Central memory CD8-positive, alpha-beta T cell (primary cell): ENCODE measurements at regions not wholly inside any gene's neighbourhood (a gene's known extent, or its start where the extent isn't known, plus 50 kb on each side); places are given as distances from the start of the nearest gene placed in this dataset.

Experiments used
- ATAC-seq: fragments of 150-1000 bp; cut with Tn5 transposase; replicated peaks from 2 replicates; pipeline ENCODE4 v1.10.0; 2022; ENCODE audit warnings: mild to moderate bottlenecking, moderate FRiP score, moderate number of reproducible peaks; ENCODE audit not compliant: poor library complexity, severe bottlenecking; ENCODE audit errors: extremely low read depth
- DNase-seq, 2 donors: peaks; one replicate each; pipeline ENCODE4 v3.0.0; 2021; ENCODE audit warnings: low spot score in 2 of 2
- H3K27ac Mint-ChIP-seq: one replicate; pipeline ENCODE4 v1.8.0; 2022; ENCODE audit warnings: low read depth, mild to moderate bottlenecking, moderate library complexity, mixed read lengths
- H3K27me3 Mint-ChIP-seq: one replicate; pipeline ENCODE4 v1.8.0; 2022; ENCODE audit warnings: mixed read lengths
- H3K36me3 Mint-ChIP-seq: one replicate; pipeline ENCODE4 v1.8.0; 2022; ENCODE audit warnings: mild to moderate bottlenecking, moderate library complexity, mixed read lengths; ENCODE audit not compliant: insufficient read depth
- H3K4me1 Mint-ChIP-seq: one replicate; pipeline ENCODE4 v1.8.0; 2022; ENCODE audit warnings: mixed read lengths
- H3K4me3 Mint-ChIP-seq: one replicate; pipeline ENCODE4 v1.8.0; 2022; ENCODE audit warnings: mild to moderate bottlenecking, moderate library complexity, mixed read lengths
- H3K9me3 Mint-ChIP-seq: one replicate; pipeline ENCODE4 v1.8.0; 2022; ENCODE audit warnings: mixed read lengths

GRCh38 chr4:66923081-66923865 lies 622.0 kb downstream of the CENPC start:
- H3K36me3 Mint-ChIP-seq, result no peaks in the 10 kb centered on the region
- DNase-seq (no peak), ATAC-seq (no peak)
- H3K27me3 Mint-ChIP-seq, result no peaks in the 10 kb centered on the region
- no peak overlapping the region for H3K4me3 Mint-ChIP-seq
- peaks cover 34% of the 10 kb centered on the region for H3K9me3 Mint-ChIP-seq
- no peaks in the 10 kb centered on the region for H3K4me1 Mint-ChIP-seq
- H3K27ac Mint-ChIP-seq, result no peak overlapping the region

DNA sequence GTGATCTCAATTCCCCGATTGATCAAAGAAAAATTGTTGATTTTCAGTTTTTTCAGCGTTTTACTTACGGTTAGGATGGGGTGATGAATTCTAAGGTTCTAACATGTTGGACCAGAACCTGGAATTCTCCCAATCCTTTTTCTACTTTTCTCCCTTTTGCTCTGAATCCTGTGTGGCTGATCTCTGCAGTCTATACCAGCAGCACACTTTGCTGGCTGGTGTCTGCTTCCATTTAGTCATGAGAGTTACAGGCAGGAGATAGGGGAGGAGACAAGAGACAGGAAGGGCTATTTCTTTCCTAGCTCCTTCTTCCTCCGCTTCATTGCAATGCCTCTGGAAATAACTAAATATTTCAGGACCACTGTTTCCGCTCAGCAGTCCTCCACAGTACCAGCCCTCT lies 623.9 kb downstream of the CENPC start:
- ATAC-seq (no peak), DNase-seq (no peak)
- peaks cover 34% of the 10 kb centered on the region for H3K9me3 Mint-ChIP-seq
- H3K36me3 Mint-ChIP-seq, result no peaks in the 10 kb centered on the region
- no peaks in the 10 kb centered on the region for H3K4me1 Mint-ChIP-seq
- no peaks in the 10 kb centered on the region for H3K27me3 Mint-ChIP-seq
- H3K4me3 Mint-ChIP-seq, result no peak overlapping the region
- no peak overlapping the region for H3K27ac Mint-ChIP-seq

DNA sequence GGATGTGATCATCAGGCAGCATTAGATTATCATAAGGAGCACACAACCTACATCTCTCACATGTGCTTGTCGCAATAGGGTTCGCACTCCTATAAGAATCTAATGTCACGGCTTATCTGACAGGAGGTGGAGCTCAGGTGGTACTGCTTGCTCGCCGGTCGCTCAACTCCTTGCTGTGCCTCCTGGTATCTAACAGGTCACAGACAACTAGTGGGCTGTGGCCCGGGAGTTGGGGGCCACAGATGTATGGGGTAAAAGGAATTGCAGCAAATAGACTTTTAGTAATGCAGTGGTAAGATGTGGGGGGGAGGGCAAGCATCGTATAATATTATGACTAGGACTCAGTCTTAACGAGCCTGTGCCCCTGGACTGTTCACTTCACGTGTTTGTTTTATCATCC lies 624.8 kb downstream of the CENPC start:
- no peaks in the 10 kb centered on the region for H3K36me3 Mint-ChIP-seq
- DNase-seq, result no peak
- H3K27me3 Mint-ChIP-seq, result no peaks in the 10 kb centered on the region
- H3K9me3 Mint-ChIP-seq, result peaks cover 34% of the 10 kb centered on the region
- H3K4me3 Mint-ChIP-seq, result no peak overlapping the region
- no peaks in the 10 kb centered on the region for H3K4me1 Mint-ChIP-seq
- no peak for ATAC-seq
- H3K27ac Mint-ChIP-seq, result no peak overlapping the region

- DNase-seq (no peak), ATAC-seq (no peak)
- no peak overlapping the region for H3K27ac Mint-ChIP-seq
- H3K9me3 Mint-ChIP-seq, result no peaks in the 10 kb centered on the region
- H3K36me3 Mint-ChIP-seq, result no peaks in the 10 kb centered on the region
- H3K27me3 Mint-ChIP-seq, result no peaks in the 10 kb centered on the region
- no peaks in the 10 kb centered on the region for H3K4me1 Mint-ChIP-seq
- H3K4me3 Mint-ChIP-seq, result no peak overlapping the region
Measured at GRCh38 chr4:66911880-66912279, 633.4 kb downstream of the CENPC start.

DNA sequence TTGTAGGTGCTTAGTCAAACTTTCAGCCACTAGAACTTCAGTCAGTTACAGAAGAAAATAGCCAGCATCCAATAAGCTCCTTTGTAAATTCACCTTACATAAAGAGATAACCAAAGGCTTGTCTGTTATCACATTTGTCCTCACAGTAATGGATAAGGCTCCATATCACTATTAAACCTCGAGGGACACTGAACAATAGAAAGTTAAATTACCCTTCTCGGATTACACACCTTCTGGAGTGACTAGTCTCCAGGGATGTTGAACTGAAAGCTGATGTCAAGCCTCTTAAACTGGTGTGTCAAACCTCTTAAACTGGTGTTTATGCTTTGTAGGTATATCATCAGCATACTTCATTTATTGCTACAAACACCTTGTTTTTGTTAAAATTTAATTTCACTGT lies 639.0 kb downstream of the CENPC start:
- ATAC-seq, result no peak
- Mint-ChIP-seq H3K36me3 (no peaks in the 10 kb centered on the region), H3K27ac (no peak overlapping the region), H3K4me1 (no peaks in the 10 kb centered on the region), H3K4me3 (no peak overlapping the region), H3K27me3 (no peaks in the 10 kb centered on the region), H3K9me3 (peaks cover 11% of the 10 kb centered on the region)
- no peak for DNase-seq

- H3K4me3 Mint-ChIP-seq, result no peak overlapping the region
- ATAC-seq, result no peak
- no peak for DNase-seq
- H3K27me3 Mint-ChIP-seq, result no peaks in the 10 kb centered on the region
- H3K9me3 Mint-ChIP-seq, result peaks cover 12% of the 10 kb centered on the region
- no peaks in the 10 kb centered on the region for H3K36me3 Mint-ChIP-seq
- no peaks in the 10 kb centered on the region for H3K4me1 Mint-ChIP-seq
- no peak overlapping the region for H3K27ac Mint-ChIP-seq
Measured at GRCh38 chr4:66899422-66900065, 645.8 kb downstream of the CENPC start.

DNA sequence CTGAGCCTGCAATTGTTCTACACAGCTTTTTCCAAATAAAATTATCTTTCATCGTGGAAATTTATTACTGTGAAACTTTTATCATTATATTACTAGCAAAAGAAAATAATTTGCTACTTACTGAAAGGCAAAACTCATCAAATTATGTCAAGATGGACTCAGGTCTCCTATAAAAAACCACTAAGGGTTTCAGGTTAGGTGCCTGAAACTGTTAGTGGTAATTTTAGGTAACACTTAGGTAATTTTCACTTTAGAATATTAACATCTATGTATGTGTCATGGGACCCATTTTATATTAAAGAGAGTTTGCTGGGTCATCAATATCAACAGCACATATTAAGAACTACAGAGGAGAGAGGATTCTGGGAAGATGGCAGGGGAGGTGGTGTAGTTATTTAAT lies 651.5 kb downstream of the CENPC start:
- no peak for ATAC-seq
- no peaks in the 10 kb centered on the region for H3K36me3 Mint-ChIP-seq
- no peak for DNase-seq
- no peaks in the 10 kb centered on the region for H3K4me1 Mint-ChIP-seq
- H3K4me3 Mint-ChIP-seq, result no peak overlapping the region
- H3K27ac Mint-ChIP-seq, result no peak overlapping the region
- no peaks in the 10 kb centered on the region for H3K27me3 Mint-ChIP-seq
- peaks cover 21% of the 10 kb centered on the region for H3K9me3 Mint-ChIP-seq

DNA sequence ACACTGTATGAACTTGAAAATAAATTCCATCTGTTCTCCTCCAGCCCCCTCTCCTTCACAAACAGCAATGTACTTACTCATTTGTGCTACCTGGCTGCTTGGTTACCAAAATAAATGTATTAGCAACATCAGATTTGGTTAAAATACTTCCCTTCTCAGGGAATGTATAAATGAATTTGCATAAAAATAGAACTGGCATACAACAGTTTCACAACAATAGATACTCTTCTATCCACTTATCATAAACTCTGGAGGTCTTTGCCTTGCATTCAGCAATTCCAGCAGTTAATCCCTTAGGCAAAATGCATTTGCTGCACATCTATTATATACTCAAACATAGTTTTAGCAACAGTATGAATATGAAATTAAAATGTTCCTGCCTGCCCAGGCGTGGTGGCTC lies 658.2 kb downstream of the CENPC start:
- ATAC-seq, result no peak
- Mint-ChIP-seq H3K9me3 (peaks cover 26% of the 10 kb centered on the region), H3K36me3 (no peaks in the 10 kb centered on the region), H3K27me3 (no peaks in the 10 kb centered on the region), H3K4me3 (no peak overlapping the region), H3K27ac (no peak overlapping the region), H3K4me1 (no peaks in the 10 kb centered on the region)
- no peak for DNase-seq

- H3K27me3 Mint-ChIP-seq, result no peaks in the 10 kb centered on the region
- peaks cover 32% of the 10 kb centered on the region for H3K9me3 Mint-ChIP-seq
- no peaks in the 10 kb centered on the region for H3K36me3 Mint-ChIP-seq
- H3K4me1 Mint-ChIP-seq, result no peaks in the 10 kb centered on the region
- DNase-seq (no peak), ATAC-seq (no peak)
- H3K4me3 Mint-ChIP-seq, result no peak overlapping the region
- no peak overlapping the region for H3K27ac Mint-ChIP-seq
Measured at GRCh38 chr4:66885501-66886165, 659.7 kb downstream of the CENPC start.

DNA sequence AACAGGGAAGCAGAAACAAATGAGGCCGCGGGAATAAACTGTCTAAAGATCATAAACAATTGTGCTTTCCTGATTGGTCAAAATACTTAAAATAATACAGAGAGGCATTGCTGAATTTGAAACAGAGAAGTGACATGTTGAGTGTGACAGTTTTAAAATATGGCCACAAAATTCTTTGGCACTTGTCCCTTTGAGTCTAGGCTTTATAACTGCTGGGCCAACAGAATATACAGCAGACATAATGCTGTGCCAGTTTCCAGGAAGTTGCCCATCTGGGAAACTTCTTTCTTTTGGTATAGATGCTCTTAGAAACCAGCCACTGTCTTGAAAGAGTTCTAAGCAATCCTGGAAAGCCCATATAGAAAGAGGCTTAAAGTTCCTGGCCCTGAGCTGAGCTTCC lies 668.4 kb downstream of the CENPC start:
- no peak for ATAC-seq
- no peak overlapping the region for H3K4me3 Mint-ChIP-seq
- no peak overlapping the region for H3K27ac Mint-ChIP-seq
- H3K4me1 Mint-ChIP-seq, result no peaks in the 10 kb centered on the region
- no peak for DNase-seq
- peaks cover 24% of the 10 kb centered on the region for H3K9me3 Mint-ChIP-seq
- H3K36me3 Mint-ChIP-seq, result no peaks in the 10 kb centered on the region
- no peaks in the 10 kb centered on the region for H3K27me3 Mint-ChIP-seq

DNA sequence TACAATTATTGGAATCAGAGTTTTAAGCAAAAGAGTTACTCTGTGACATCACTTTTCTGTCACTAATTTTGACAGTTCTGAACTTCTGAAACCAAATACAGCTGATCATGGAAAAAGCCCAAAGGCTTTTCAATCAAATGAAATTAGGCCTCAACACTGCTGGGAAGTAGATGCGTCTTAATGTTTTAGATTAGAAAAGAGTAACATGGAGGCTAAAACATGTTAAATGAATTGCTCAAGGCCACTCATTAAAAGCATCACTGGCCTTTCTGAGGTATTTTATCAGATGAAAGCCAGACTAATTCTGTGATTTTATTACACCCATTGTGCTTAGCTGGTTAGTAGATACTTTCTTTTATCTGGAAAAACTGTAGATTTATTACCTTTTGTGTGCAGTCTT lies 672.6 kb downstream of the CENPC start:
- peaks cover 3% of the 10 kb centered on the region for H3K36me3 Mint-ChIP-seq
- no peak for DNase-seq
- ATAC-seq, result no peak

DNA sequence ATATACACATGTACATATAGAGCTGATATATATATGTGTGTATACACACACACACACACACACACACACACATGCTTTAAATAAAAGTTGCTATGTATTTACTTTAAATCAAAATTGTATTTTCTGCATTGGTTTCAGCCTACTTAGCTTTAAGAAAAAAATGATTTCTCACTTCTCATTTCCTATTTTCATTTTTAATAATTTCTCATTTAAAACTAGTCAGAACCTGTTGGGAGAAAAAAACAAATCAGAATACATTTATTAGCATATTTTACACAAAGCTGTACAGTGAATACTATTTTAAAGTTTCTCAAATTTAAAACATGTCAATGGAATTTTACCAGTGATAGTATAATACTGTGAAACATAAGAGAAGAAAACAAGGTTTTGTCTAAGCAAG lies 681.8 kb downstream of the CENPC start:
- Mint-ChIP-seq H3K36me3 (no peaks in the 10 kb centered on the region), H3K9me3 (peaks cover 12% of the 10 kb centered on the region), H3K4me1 (no peaks in the 10 kb centered on the region), H3K4me3 (no peak overlapping the region), H3K27ac (no peak overlapping the region), H3K27me3 (no peaks in the 10 kb centered on the region)
- ATAC-seq (no peak), DNase-seq (no peak)

More for the DNA sequence above, 672.6 kb downstream of the CENPC start:
- Mint-ChIP-seq H3K27me3 (no peaks in the 10 kb centered on the region), H3K4me1 (no peaks in the 10 kb centered on the region), H3K9me3 (peaks cover 17% of the 10 kb centered on the region), H3K27ac (no peak overlapping the region), H3K4me3 (no peak overlapping the region)

DNA sequence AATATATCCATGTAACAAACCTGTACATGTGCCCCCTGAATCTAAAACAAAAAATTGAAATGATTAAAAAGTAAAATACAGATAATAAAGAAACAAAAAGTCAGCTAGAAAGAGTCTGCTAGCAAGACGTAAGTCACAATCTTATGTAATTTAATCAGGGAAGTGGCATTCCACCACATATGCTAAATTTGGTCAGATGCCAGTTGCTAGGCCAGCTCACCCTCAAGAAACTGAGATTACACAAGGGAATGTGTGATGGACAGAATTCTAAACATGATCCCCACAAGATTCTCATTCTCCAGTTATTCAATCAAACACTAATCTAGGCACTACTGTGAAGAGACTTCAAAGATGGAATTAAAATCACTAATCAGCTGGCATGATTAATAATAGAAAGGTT lies 689.3 kb downstream of the CENPC start:
- H3K27ac Mint-ChIP-seq, result no peak overlapping the region
- H3K9me3 Mint-ChIP-seq, result peaks cover 9% of the 10 kb centered on the region
- ATAC-seq, result no peak
- no peak overlapping the region for H3K4me3 Mint-ChIP-seq
- H3K4me1 Mint-ChIP-seq, result no peaks in the 10 kb centered on the region
- H3K27me3 Mint-ChIP-seq, result no peaks in the 10 kb centered on the region
- H3K36me3 Mint-ChIP-seq, result no peaks in the 10 kb centered on the region
- DNase-seq, result no peak
